Endodermal cell (in vitro differentiated cells): ENCODE measurements at regions not wholly inside any gene's neighbourhood (a gene's known extent, or its start where the extent isn't known, plus 50 kb on each side); places are given as distances from the start of the nearest gene placed in this dataset.

ENCODE experiments used
- DNase-seq: peaks from one replicate; pipeline ENCODE4 v3.0.0-alpha.2; 2017
- H3K27ac ChIP-seq: 2 replicates; pipeline ENCODE4 v1.5.1; 2013; ENCODE audit warnings: mild to moderate bottlenecking, low read depth, low read length, moderate library complexity
- H3K27me3 ChIP-seq: 2 replicates; pipeline ENCODE4 v1.6.1; 2013; ENCODE audit warnings: mild to moderate bottlenecking, low read length, moderate library complexity; ENCODE audit not compliant: insufficient read depth, control insufficient read depth, poor library complexity, severe bottlenecking
- H3K36me3 ChIP-seq: 2 replicates; pipeline ENCODE4 v1.7.0; 2013; ENCODE audit warnings: mild to moderate bottlenecking, low read length, moderate library complexity; ENCODE audit not compliant: control insufficient read depth, insufficient read depth
- H3K4me1 ChIP-seq: one replicate; pipeline ENCODE4 v1.7.0; 2013; ENCODE audit warnings: low read length; ENCODE audit not compliant: control insufficient read depth, insufficient read depth
- H3K4me3 ChIP-seq: 2 replicates; pipeline ENCODE4 v1.5.1; 2013; ENCODE audit warnings: mild to moderate bottlenecking, low read length, moderate library complexity
- H3K9ac ChIP-seq: 2 replicates; pipeline ENCODE4 v1.6.1; 2013; ENCODE audit warnings: mild to moderate bottlenecking, low read length, moderate library complexity; ENCODE audit not compliant: poor library complexity, severe bottlenecking; ENCODE audit errors: extremely low read depth
- H3K9me3 ChIP-seq: 2 replicates; pipeline ENCODE4 v1.6.1; 2013; ENCODE audit warnings: mild to moderate bottlenecking, low read length, moderate library complexity; ENCODE audit not compliant: control insufficient read depth
- H3K27ac Mint-ChIP-seq: 2 replicates; pipeline ENCODE4 v1.8.0; 2020; ENCODE audit warnings: mixed read lengths
- H3K27me3 Mint-ChIP-seq: 2 replicates; pipeline ENCODE4 v1.8.0; 2021; ENCODE audit warnings: mild to moderate bottlenecking, mixed read lengths; ENCODE audit not compliant: insufficient read depth
- H3K36me3 Mint-ChIP-seq: 2 replicates; pipeline ENCODE4 v1.8.0; 2020; ENCODE audit warnings: low read depth, mixed read lengths
- H3K4me1 Mint-ChIP-seq: 2 replicates; pipeline ENCODE4 v1.8.0; 2020; ENCODE audit warnings: mixed read lengths
- H3K4me3 Mint-ChIP-seq: 2 replicates; pipeline ENCODE4 v1.8.0; 2020; ENCODE audit warnings: mild to moderate bottlenecking, moderate library complexity, mixed read lengths
- H3K9me3 Mint-ChIP-seq: 2 replicates; pipeline ENCODE4 v1.8.0; 2020; ENCODE audit warnings: mild to moderate bottlenecking, mixed read lengths
- CTCF ChIP-seq: fragments of 200-600 bp; sonication (generic); conservative IDR thresholded peaks from 2 replicates; pipeline ENCODE4 v1.5.0; 2021; ENCODE audit warnings: antibody characterized with exemption, mild to moderate bottlenecking
- WGBS, 2 experiments: methylation state at CpG; one replicate each; pipeline versions ENCODE4 v1.1.5 to v1.1.7; 2013; ENCODE audit warnings: missing lambda C conversion rate in 2 of 2, mixed read lengths in 1 of 2; ENCODE audit not compliant: insufficient coverage in 1 of 2, insufficient read length in 1 of 2; 5-methylcytosine and 5-hydroxymethylcytosine counted together

- TF ChIP-seq CTCF = no peak
Observed at GRCh38 chr14:65290830-65291229, 121.7 kb upstream of the FUT8 start.

GRCh38 chr14:65291531-65291930 lies 121.0 kb upstream of the FUT8 start:
- Histone ChIP-seq H3K27ac (no peak overlapping the region), H3K9ac (no peak overlapping the region), H3K4me3 (no peak overlapping the region), H3K36me3 (no peaks in the 10 kb centered on the region), H3K27me3 (no peaks in the 10 kb centered on the region), H3K4me1 (no peaks in the 10 kb centered on the region), H3K9me3 (no peaks in the 10 kb centered on the region)
- DNase-seq = no peak
- 58 to 81% methylated on average over 2 to 3 of the region's 3 CpGs for WGBS, 2 experiments
- Mint-ChIP-seq H3K4me3 (no peak overlapping the region), H3K27ac (no peak overlapping the region), H3K4me1 (peaks cover 6% of the 10 kb centered on the region), H3K36me3 (no peaks in the 10 kb centered on the region), H3K9me3 (no peaks in the 10 kb centered on the region), H3K27me3 (no peaks in the 10 kb centered on the region)
- no peak for TF ChIP-seq CTCF

More at GRCh38 chr14:65290830-65291229, 121.7 kb upstream of the FUT8 start:
- Histone ChIP-seq H3K4me1 (no peaks in the 10 kb centered on the region), H3K27ac (no peak overlapping the region), H3K4me3 (no peak overlapping the region), H3K36me3 (no peaks in the 10 kb centered on the region), H3K9ac (no peak overlapping the region), H3K9me3 (no peaks in the 10 kb centered on the region), H3K27me3 (no peaks in the 10 kb centered on the region)
- no peak for DNase-seq
- Mint-ChIP-seq H3K36me3 (no peaks in the 10 kb centered on the region), H3K9me3 (no peaks in the 10 kb centered on the region), H3K27ac (no peak overlapping the region), H3K4me1 (peaks cover 9% of the 10 kb centered on the region), H3K4me3 (no peak overlapping the region), H3K27me3 (no peaks in the 10 kb centered on the region)
- 81 to 100% methylated on average over 1 to 3 of the region's 3 CpGs for WGBS, 2 experiments

DNA sequence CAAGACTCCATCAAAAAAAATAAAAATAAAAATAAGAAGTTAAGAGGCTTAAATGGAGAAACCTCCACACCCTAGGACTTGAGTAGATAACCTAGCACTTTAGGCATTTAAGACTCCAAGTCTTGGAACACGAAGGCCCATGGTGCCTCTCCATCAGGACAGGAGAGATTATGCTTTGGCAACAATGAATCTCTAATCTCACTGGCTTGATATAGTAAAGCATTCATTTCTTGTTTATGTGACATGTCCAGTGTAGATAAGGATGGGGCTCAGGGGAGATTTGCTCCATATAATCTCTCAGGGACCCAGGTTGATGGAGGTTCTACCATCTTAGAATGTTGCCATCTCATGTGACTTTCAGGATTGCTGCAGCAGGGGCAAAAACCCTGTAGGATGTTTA lies 117.7 kb upstream of the FUT8 start:
- Histone ChIP-seq H3K4me1 (no peaks in the 10 kb centered on the region), H3K36me3 (no peaks in the 10 kb centered on the region), H3K27ac (no peak overlapping the region), H3K9me3 (no peaks in the 10 kb centered on the region), H3K9ac (no peak overlapping the region), H3K4me3 (no peak overlapping the region), H3K27me3 (no peaks in the 10 kb centered on the region)
- TF ChIP-seq CTCF = no peak
- Mint-ChIP-seq H3K4me3 (no peak overlapping the region), H3K27ac (no peak overlapping the region), H3K9me3 (no peaks in the 10 kb centered on the region), H3K36me3 (no peaks in the 10 kb centered on the region), H3K4me1 (peaks cover 10% of the 10 kb centered on the region), H3K27me3 (no peaks in the 10 kb centered on the region)
- no peak for DNase-seq
- 96 to 100% methylated on average over 1 of the region's 1 CpG for WGBS, 2 experiments
